PC-3 (cell line): ENCODE measurements at regions not wholly inside any gene's neighbourhood (a gene's known extent, or its start where the extent isn't known, plus 50 kb on each side); places are given as distances from the start of the nearest gene placed in this dataset.

Source experiments
- ATAC-seq: fragments of 200-7000 bp; cut with Tn5 transposase; 2 replicates; pipeline ENCODE4 v1.9.1; 2020; ENCODE audit warnings: mild to moderate bottlenecking, moderate library complexity
- BruUV-seq: library from RNA; stranded (reverse); fragments of 400-500 nt; replicated peaks from 2 replicates; lab custom pipeline; 2021; lab: Mats Ljungman, UMichigan
- CTCF ChIA-PET: fragments of 300-600 bp; sonication (Branson Sonifier 250); formaldehyde crosslinking; loops from one replicate; lab custom pipeline; 2022; ENCODE audit warnings: antibody characterized with exemption; lab: Charles Lee
- POLR2A ChIA-PET: fragments of 300-600 bp; sonication (Branson Sonifier 250); formaldehyde crosslinking; loops from one replicate; lab custom pipeline; 2022; ENCODE audit warnings: antibody characterized with exemption; ENCODE audit not compliant: unreplicated experiment; lab: Charles Lee
- DNase-seq: peaks from one replicate; pipeline ENCODE4 v3.0.0-alpha.2; 2015
- H2AFZ ChIP-seq: fragments of 300-600 bp; sonication (generic); 2 replicates; pipeline ENCODE4 v1.6.0; 2016; ENCODE audit warnings: antibody characterized with exemption, low read length
- H3F3A ChIP-seq: fragments of 300-600 bp; sonication (generic); one replicate; pipeline ENCODE4 v1.6.0; 2017; ENCODE audit warnings: antibody characterized with exemption, low read length, control low read depth, mild to moderate bottlenecking; ENCODE audit not compliant: unreplicated experiment
- H3K27ac ChIP-seq: fragments of 300-600 bp; sonication (generic); 2 replicates; pipeline ENCODE4 v1.5.1; 2016; ENCODE audit warnings: mild to moderate bottlenecking, low read length
- H3K27me3 ChIP-seq: fragments of 300-600 bp; sonication (generic); 2 replicates; pipeline ENCODE4 v1.6.1; 2016; ENCODE audit warnings: low read length, mixed read lengths
- H3K36me3 ChIP-seq: fragments of 300-600 bp; sonication (generic); 2 replicates; pipeline ENCODE4 v1.6.1; 2016; ENCODE audit warnings: low read depth, mixed run types, low read length, mixed read lengths
- H3K4me1 ChIP-seq: fragments of 300-600 bp; sonication (generic); 2 replicates; pipeline ENCODE4 v1.5.1; 2016; ENCODE audit warnings: low read length; ENCODE audit not compliant: insufficient read depth
- H3K4me2 ChIP-seq: fragments of 300-600 bp; sonication (generic); 2 replicates; pipeline ENCODE4 v1.6.0; 2016; ENCODE audit warnings: low read length
- H3K4me3 ChIP-seq: fragments of 300-600 bp; sonication (generic); 2 replicates; pipeline ENCODE4 v1.5.1; 2016; ENCODE audit warnings: mild to moderate bottlenecking, low read length, mixed read lengths
- H3K79me2 ChIP-seq: fragments of 300-600 bp; sonication (generic); 2 replicates; pipeline ENCODE4 v1.6.1; 2017; ENCODE audit warnings: low read length, mixed read lengths
- H3K9ac ChIP-seq: fragments of 300-600 bp; sonication (generic); 2 replicates; pipeline ENCODE4 v1.6.0; 2016; ENCODE audit warnings: mild to moderate bottlenecking, low read length
- H3K9me2 ChIP-seq: fragments of 300-600 bp; sonication (generic); replicated peaks from 2 replicates; pipeline ENCODE4 v1.6.1; 2016; ENCODE audit warnings: mixed run types, low read length, mixed read lengths
- H3K9me3 ChIP-seq: fragments of 300-600 bp; sonication (generic); 2 replicates; pipeline ENCODE4 v1.6.1; 2016; ENCODE audit warnings: low read length, mixed read lengths
- H4K20me1 ChIP-seq: fragments of 300-600 bp; sonication (generic); 2 replicates; pipeline ENCODE4 v1.6.1; 2016; ENCODE audit warnings: low read length, mixed read lengths
- EZH2 ChIP-seq: fragments of 300-600 bp; sonication (generic); IDR thresholded peaks from one replicate; pipeline ENCODE4 v1.6.1; 2017; ENCODE audit warnings: antibody characterized with exemption, mild to moderate bottlenecking, low read length; ENCODE audit not compliant: unreplicated experiment
- EZH2phosphoT487 ChIP-seq: fragments of 300-600 bp; sonication (generic); IDR thresholded peaks from 2 replicates; pipeline ENCODE4 v1.6.1; 2018; ENCODE audit warnings: mild to moderate bottlenecking, antibody characterized with exemption, low read length, borderline replicate concordance
- intact Hi-C: fragments of 100-400 bp; cut with micrococcal nuclease; formaldehyde crosslinking; loops from 2 replicates; pipeline ENCODE4 v1.9.0; 2023
- TF ChIP-seq, protein P1 (sequence below): fragments of 300-600 bp; sonication (generic); conservative IDR thresholded peaks from 2 replicates; pipeline ENCODE4 v1.5.1; 2017; ENCODE audit warnings: antibody characterized with exemption, low read depth, mild to moderate bottlenecking, low read length

DNA sequence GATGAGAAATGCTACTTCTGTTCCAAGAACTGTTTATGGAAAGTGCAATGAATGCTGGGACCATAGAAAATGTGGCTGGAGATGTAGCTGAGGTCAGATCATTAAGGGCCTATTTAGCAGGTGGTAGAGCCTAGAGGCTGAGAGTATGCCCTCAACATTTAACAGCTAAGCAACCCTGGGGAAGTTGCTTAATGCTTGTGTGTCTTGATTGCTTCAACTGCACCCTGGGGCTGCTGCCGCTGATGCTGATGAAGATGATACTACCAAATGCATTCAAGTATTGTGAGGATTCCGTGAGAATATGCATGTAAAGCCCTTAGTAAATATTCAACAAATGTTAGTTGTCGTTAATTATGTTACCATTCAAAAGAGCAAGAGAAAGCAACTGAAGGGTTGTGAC, 273.2 kb downstream of the BCL11A start:
- intact Hi-C loops, result no loop called here
- no peak for ATAC-seq
- POLR2A ChIA-PET, result no interaction called here

DNA sequence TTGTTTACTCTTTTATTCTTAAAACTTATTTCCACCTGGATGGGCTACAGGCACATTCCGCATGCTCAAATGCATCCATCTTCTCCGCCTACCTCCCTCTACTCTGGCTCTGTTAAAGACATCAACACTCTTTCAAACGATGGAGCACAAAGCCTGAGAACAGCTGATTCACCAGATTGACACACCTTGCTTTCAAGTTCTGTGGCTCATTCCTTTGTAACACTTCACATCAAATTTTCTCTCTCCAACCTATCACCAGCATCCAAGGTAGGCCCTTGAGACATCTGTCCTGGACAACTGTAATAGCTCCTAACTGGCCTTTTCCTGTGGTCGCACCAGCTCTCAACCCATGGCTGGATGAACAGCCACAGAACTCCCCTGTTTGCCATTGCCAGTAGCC, 274.5 kb downstream of the BCL11A start:
- no TSS peak for BruUV-seq
- Histone ChIP-seq H3K79me2 (no peaks in the 10 kb centered on the region), H3K36me3 (no peaks in the 10 kb centered on the region), H3K4me1 (no peaks in the 10 kb centered on the region), H3K9ac (no peak overlapping the region), H3F3A (no peaks in the 10 kb centered on the region), H3K4me3 (no peak overlapping the region), H2AFZ (no peak overlapping the region), H3K9me3 (peaks cover 6% of the 10 kb centered on the region; the same call in 1 of the 2 replicates), H3K4me2 (no peak overlapping the region), H3K27me3 (peaks cover 63% of the 10 kb centered on the region), H3K9me2 (no peaks in the 10 kb centered on the region), H4K20me1 (no peaks in the 10 kb centered on the region), H3K27ac (no peak overlapping the region)
- ChIA-PET POLR2A (no interaction called here), CTCF (no interaction called here)
- TF ChIP-seq, protein P1, sequence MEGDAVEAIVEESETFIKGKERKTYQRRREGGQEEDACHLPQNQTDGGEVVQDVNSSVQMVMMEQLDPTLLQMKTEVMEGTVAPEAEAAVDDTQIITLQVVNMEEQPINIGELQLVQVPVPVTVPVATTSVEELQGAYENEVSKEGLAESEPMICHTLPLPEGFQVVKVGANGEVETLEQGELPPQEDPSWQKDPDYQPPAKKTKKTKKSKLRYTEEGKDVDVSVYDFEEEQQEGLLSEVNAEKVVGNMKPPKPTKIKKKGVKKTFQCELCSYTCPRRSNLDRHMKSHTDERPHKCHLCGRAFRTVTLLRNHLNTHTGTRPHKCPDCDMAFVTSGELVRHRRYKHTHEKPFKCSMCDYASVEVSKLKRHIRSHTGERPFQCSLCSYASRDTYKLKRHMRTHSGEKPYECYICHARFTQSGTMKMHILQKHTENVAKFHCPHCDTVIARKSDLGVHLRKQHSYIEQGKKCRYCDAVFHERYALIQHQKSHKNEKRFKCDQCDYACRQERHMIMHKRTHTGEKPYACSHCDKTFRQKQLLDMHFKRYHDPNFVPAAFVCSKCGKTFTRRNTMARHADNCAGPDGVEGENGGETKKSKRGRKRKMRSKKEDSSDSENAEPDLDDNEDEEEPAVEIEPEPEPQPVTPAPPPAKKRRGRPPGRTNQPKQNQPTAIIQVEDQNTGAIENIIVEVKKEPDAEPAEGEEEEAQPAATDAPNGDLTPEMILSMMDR, result no peak
- no peak for TF ChIP-seq EZH2phosphoT487
- TF ChIP-seq EZH2, result no peak
- intact Hi-C loops, result no loop called here
- no peak for ATAC-seq
- DNase-seq, result no peak

More for the DNA sequence above, 273.2 kb downstream of the BCL11A start:
- Histone ChIP-seq H3K27ac (no peak overlapping the region), H3K79me2 (no peaks in the 10 kb centered on the region), H3K4me3 (no peak overlapping the region), H3K4me1 (no peaks in the 10 kb centered on the region), H3K9ac (no peak overlapping the region), H3F3A (no peaks in the 10 kb centered on the region), H4K20me1 (no peaks in the 10 kb centered on the region), H3K9me3 (no peaks in the 10 kb centered on the region), H2AFZ (no peak overlapping the region), H3K27me3 (peaks cover 60% of the 10 kb centered on the region), H3K4me2 (no peak overlapping the region), H3K36me3 (no peaks in the 10 kb centered on the region), H3K9me2 (no peaks in the 10 kb centered on the region)
- TF ChIP-seq EZH2phosphoT487, result no peak
- TF ChIP-seq, protein P1, result no peak
- DNase-seq, result no peak
- BruUV-seq, result no TSS peak
- CTCF ChIA-PET, result no interaction called here

DNA sequence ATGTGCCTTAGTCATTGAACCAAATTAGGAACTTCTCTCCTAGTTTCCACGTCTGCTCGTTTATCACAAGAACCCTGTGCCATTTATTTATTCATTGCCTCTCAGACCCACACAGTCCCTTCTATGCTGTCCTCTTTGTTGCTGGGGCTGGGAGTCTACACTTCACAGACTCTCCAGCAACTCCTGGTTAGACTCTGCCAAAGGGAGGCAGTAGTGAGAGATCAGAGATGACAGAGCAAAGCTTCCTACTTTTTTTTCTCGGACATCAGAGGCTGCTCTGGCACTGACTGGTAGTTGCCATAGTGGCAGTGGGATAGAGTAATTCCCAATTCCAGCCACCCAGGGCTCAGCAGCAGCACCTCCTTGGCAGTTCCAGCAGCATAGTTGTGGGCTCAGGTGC, 277.5 kb downstream of the BCL11A start:
- ATAC-seq (no peak), DNase-seq (no peak)
- Histone ChIP-seq H3K27me3 (peaks cover 63% of the 10 kb centered on the region), H3K9me3 (peaks cover 6% of the 10 kb centered on the region; the same call in 1 of the 2 replicates), H3K4me1 (no peaks in the 10 kb centered on the region), H3K9me2 (no peaks in the 10 kb centered on the region), H3K79me2 (no peaks in the 10 kb centered on the region), H2AFZ (no peak overlapping the region), H3K9ac (no peak overlapping the region), H3K36me3 (no peaks in the 10 kb centered on the region), H4K20me1 (no peaks in the 10 kb centered on the region), H3K4me2 (no peak overlapping the region), H3K4me3 (no peak overlapping the region), H3K27ac (no peak overlapping the region), H3F3A (no peaks in the 10 kb centered on the region)
- BruUV-seq, result no TSS peak
- CTCF ChIA-PET, result interaction anchor here (0.6 kb wide), 1 partner anchor 215 kb away, joined by 3 read pairs; no protein-coding TSS in a partner anchor
- POLR2A ChIA-PET, result no interaction called here
- intact Hi-C loops, result no loop called here
- TF ChIP-seq, protein P1, result 0 out of 2 replicates have a peak, but pooled peaks have one; percentile 19
- TF ChIP-seq EZH2phosphoT487 (no peak), EZH2 (no peak)
